HUES64 (cell line): ENCODE measurements at regions not wholly inside any gene's neighbourhood (a gene's known extent, or its start where the extent isn't known, plus 50 kb on each side); places are given as distances from the start of the nearest gene placed in this dataset.

Experiments used
- H3K27ac ChIP-seq: 2 replicates; pipeline ENCODE4 v1.7.0; 2013; ENCODE audit warnings: low read depth, low read length, inconsistent platforms
- H3K27me3 ChIP-seq: 2 replicates; pipeline ENCODE4 v1.6.1; 2013; ENCODE audit warnings: mild to moderate bottlenecking, low read length; ENCODE audit not compliant: insufficient read depth
- H3K36me3 ChIP-seq: 2 replicates; pipeline ENCODE4 v1.6.1; 2013; ENCODE audit warnings: mild to moderate bottlenecking, low read length; ENCODE audit not compliant: insufficient read depth
- H3K4me1 ChIP-seq: 2 replicates; pipeline ENCODE4 v1.6.1; 2013; ENCODE audit warnings: mild to moderate bottlenecking, low read length, moderate library complexity; ENCODE audit not compliant: insufficient read depth
- H3K4me3 ChIP-seq: 2 replicates; pipeline ENCODE4 v1.5.1; 2013; ENCODE audit warnings: mild to moderate bottlenecking, low read length, moderate library complexity
- H3K9ac ChIP-seq: 2 replicates; pipeline ENCODE4 v1.6.1; 2013; ENCODE audit warnings: mild to moderate bottlenecking, low read depth, low read length
- H3K9me3 ChIP-seq: 2 replicates; pipeline ENCODE4 v1.6.1; 2013; ENCODE audit warnings: low read depth, low read length; ENCODE audit not compliant: insufficient read depth
- WGBS: fragments of 150-250, 120-280 bp; methylation state at CpG from one replicate; pipeline ENCODE4 v1.1.7; 2013; ENCODE audit warnings: missing lambda C conversion rate; 5-methylcytosine and 5-hydroxymethylcytosine counted together

DNA sequence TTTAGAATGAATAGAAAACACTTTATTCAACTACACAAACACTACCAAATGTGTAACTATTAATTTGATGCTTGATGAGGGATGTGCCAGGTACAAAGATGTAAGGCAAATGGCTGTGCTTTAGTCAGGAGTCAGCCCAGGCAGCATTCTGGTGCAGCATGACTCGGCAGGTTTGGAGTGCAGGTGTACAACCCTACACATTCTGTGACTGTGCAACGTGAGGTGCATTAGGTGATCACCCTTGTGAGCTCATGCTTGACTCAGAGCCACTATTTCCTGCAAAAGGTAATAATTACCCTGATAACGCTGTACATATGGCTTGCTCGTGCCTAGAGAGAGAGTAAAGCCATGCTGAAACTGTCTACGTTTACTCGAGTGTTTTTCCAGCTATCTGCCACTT, 288.7 kb upstream of the DSEL start:
- WGBS: 95% methylated on average over 6 of the region's 6 CpGs
- H3K4me1 ChIP-seq: no peaks in the 10 kb centered on the region
- peaks cover 16% of the 10 kb centered on the region for H3K9me3 ChIP-seq
- H3K9ac ChIP-seq: no peak overlapping the region
- H3K4me3 ChIP-seq: no peak overlapping the region
- H3K27me3 ChIP-seq: no peaks in the 10 kb centered on the region
- no peak overlapping the region for H3K27ac ChIP-seq
- no peaks in the 10 kb centered on the region for H3K36me3 ChIP-seq

GRCh38 chr18:67794521-67794920, 278.0 kb upstream of the DSEL start:
- H3K27ac ChIP-seq: no peak overlapping the region
- WGBS: 98% methylated on average over 2 of the region's 2 CpGs

DNA sequence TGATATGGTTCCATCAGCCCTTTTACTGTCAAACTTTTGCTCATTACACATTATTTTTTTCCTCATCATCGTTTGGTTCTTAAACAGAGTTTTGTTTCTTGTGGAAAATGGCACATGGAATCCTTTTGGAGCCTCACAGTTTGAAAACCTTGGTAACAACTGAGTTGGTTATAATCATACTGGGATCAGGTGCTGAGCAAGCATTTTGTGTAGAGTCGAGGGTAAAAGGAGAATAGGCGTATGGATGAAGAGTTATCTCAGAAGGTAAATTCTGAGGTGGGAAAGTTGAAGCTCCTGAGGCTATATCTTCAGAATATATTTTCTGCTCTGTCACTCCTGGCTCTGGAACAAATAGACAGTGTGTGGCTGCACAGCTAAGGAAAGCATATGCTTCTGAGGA, 274.0 kb upstream of the DSEL start:
- Histone ChIP-seq H3K4me3 (no peak overlapping the region), H3K27ac (no peak overlapping the region), H3K9me3 (no peaks in the 10 kb centered on the region), H3K4me1 (no peaks in the 10 kb centered on the region), H3K36me3 (no peaks in the 10 kb centered on the region), H3K27me3 (no peaks in the 10 kb centered on the region), H3K9ac (no peak overlapping the region)
- WGBS: 91% methylated on average over 3 of the region's 3 CpGs

More at GRCh38 chr18:67794521-67794920, 278.0 kb upstream of the DSEL start:
- no peaks in the 10 kb centered on the region for H3K9me3 ChIP-seq
- H3K27me3 ChIP-seq: no peaks in the 10 kb centered on the region
- no peaks in the 10 kb centered on the region for H3K36me3 ChIP-seq
- H3K9ac ChIP-seq: no peak overlapping the region
- no peaks in the 10 kb centered on the region for H3K4me1 ChIP-seq
- H3K4me3 ChIP-seq: no peak overlapping the region

DNA sequence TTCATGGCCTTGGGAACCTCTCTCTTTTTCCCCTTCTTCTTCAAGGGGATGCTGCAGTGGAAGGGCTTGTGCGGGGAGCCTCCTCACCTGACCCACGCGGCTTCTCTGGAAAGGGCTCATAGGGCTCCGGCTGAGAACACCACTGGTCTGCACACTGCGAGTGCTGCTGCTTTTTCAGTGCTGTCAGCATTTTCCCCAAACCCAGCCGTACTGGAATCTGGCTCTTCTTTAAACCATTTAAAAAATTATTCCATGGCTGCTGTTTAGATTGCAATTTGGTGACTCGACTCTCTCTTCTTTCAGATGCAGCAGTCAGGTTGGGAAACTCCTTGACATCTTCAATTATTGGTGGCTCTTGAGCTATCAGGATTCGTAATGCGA, 272.6 kb upstream of the DSEL start:
- H3K36me3 ChIP-seq: no peaks in the 10 kb centered on the region
- H3K27ac ChIP-seq: no peak overlapping the region
- H3K9me3 ChIP-seq: no peaks in the 10 kb centered on the region
- WGBS: 93% methylated on average over 9 of the region's 9 CpGs
- H3K9ac ChIP-seq: no peak overlapping the region
- H3K4me3 ChIP-seq: no peak overlapping the region
- H3K4me1 ChIP-seq: no peaks in the 10 kb centered on the region
- H3K27me3 ChIP-seq: no peaks in the 10 kb centered on the region

GRCh38 chr18:67788310-67789164, 272.0 kb upstream of the DSEL start:
- 92% methylated on average over 12 of the region's 12 CpGs for WGBS
- Histone ChIP-seq H3K9ac (no peak overlapping the region), H3K27ac (no peak overlapping the region), H3K9me3 (no peaks in the 10 kb centered on the region), H3K36me3 (no peaks in the 10 kb centered on the region), H3K4me1 (no peaks in the 10 kb centered on the region), H3K27me3 (no peaks in the 10 kb centered on the region), H3K4me3 (no peak overlapping the region)

DNA sequence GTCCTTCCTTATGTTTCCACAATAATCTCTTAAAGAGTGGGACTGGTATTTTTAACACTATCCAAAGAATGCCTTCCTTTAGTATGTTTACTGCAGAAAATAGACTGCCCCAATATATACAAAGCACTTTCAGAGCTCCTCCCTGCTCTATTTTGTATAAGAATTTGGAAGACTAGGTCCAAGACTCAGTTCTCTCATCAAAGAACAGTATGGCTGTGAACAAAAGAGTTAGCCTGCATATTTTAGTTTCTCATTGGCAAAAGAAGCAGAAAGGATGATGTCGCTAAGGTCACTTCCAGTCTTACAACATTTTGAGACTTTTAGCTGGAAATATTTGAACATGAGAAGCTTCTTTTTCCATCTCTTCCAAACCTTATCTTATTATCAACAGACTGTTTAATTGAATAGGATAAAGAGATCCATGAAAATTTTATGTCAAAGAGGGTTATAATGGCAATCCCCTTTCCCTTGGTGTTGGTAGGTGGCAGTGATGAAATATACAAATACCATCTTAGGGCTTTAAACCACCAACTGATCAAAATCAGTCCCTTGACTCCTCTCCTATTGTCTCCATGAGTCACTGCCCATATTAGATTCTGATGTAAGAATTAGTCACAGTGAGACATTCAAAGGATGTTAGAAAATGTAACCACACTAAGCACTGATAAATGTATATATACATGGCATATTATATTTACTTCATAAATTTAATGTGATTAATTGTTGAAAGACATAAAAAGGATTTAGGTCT, 266.9 kb upstream of the DSEL start:
- Histone ChIP-seq H3K9ac (no peak overlapping the region), H3K27me3 (no peaks in the 10 kb centered on the region), H3K9me3 (no peaks in the 10 kb centered on the region), H3K4me1 (no peaks in the 10 kb centered on the region), H3K4me3 (no peak overlapping the region), H3K36me3 (no peaks in the 10 kb centered on the region), H3K27ac (no peak overlapping the region)
- WGBS: 67% methylated on average over 1 of the region's 1 CpG

GRCh38 chr18:67778016-67778415, 261.5 kb upstream of the DSEL start:
- H3K4me1 ChIP-seq: no peaks in the 10 kb centered on the region
- no peaks in the 10 kb centered on the region for H3K27me3 ChIP-seq
- no peak overlapping the region for H3K27ac ChIP-seq
- H3K9ac ChIP-seq: no peak overlapping the region
- no peaks in the 10 kb centered on the region for H3K36me3 ChIP-seq
- no peak overlapping the region for H3K4me3 ChIP-seq
- H3K9me3 ChIP-seq: no peaks in the 10 kb centered on the region
- 92% methylated on average over 2 of the region's 3 CpGs for WGBS

- no peak overlapping the region for H3K27ac ChIP-seq
- WGBS: 88% methylated on average over 2 of the region's 3 CpGs
- H3K9me3 ChIP-seq: no peaks in the 10 kb centered on the region
- no peaks in the 10 kb centered on the region for H3K4me1 ChIP-seq
- H3K36me3 ChIP-seq: no peaks in the 10 kb centered on the region
- H3K27me3 ChIP-seq: no peaks in the 10 kb centered on the region
- no peak overlapping the region for H3K4me3 ChIP-seq
- H3K9ac ChIP-seq: no peak overlapping the region
These were observed 260.4 kb upstream of the DSEL start for GRCh38 chr18:67776929-67777328.

DNA sequence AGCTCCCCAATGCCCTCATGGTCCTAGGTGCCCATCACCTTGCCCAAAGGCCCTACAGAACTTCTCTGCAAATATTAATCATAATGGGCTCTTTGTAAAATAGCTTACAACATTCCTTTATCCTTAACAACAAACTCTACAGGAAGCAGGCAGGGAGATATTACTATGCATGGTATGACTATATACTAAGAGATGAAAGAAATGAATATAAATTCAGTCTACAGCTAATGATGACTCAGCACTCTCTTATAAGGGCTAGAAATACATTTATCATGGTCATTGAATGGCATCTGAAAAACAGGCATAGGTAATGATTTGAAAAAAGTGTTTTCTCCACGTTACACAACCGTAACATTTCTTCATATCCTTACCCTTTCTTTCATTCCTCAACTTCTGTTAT, 254.8 kb upstream of the DSEL start:
- H3K9ac ChIP-seq: no peak overlapping the region
- H3K9me3 ChIP-seq: no peaks in the 10 kb centered on the region
- no peak overlapping the region for H3K27ac ChIP-seq
- no peak overlapping the region for H3K4me3 ChIP-seq
- 0 out of 2 replicates have a peak, but pooled peaks cover 4% of the 10 kb centered on the region for H3K4me1 ChIP-seq
- no peaks in the 10 kb centered on the region for H3K27me3 ChIP-seq
- 97% methylated on average over 2 of the region's 2 CpGs for WGBS
- no peaks in the 10 kb centered on the region for H3K36me3 ChIP-seq

DNA sequence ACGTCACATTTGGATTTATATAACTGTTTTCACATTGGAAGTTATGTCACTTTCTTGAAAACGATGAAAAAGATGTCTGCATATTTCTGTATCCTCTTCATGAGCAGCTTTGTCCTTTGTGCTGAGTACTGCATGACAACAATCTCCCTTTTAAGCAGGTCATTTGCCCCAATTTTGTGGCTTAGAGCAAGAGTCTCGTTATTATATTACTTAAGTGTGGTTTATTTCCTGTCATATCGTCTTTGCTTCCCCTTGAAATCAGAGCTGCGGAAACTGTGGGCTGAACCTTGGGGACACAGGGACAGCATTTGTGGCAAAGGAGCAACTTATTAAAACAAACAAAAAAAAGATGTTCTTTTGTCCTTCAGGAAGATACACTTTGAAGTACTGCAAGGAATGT, 254.0 kb upstream of the DSEL start:
- no peaks in the 10 kb centered on the region for H3K36me3 ChIP-seq
- 97% methylated on average over 5 of the region's 5 CpGs for WGBS
- 0 out of 2 replicates have a peak, but pooled peaks cover 4% of the 10 kb centered on the region for H3K4me1 ChIP-seq
- no peak overlapping the region for H3K4me3 ChIP-seq
- no peak overlapping the region for H3K27ac ChIP-seq
- H3K27me3 ChIP-seq: no peaks in the 10 kb centered on the region
- H3K9me3 ChIP-seq: no peaks in the 10 kb centered on the region
- H3K9ac ChIP-seq: no peak overlapping the region

DNA sequence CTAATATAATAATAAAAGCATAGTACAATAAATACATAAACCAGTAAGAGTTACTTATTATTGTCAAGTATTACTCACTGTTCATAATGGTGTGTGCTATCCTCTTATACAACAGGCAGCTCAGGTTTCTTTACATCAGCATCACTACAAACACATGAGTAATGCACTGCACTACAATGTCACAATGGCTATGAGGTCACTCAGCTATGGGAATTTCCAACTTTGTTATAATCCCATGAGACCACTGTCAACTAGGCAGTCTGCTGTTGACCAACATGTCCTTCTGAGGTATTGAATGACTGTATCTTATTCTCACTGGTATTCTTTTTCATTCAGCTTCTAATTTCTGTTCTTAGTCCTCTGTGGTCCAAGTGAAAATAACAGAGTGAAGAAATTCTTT, 250.4 kb upstream of the DSEL start:
- Histone ChIP-seq H3K9me3 (no peaks in the 10 kb centered on the region), H3K27me3 (no peaks in the 10 kb centered on the region), H3K4me3 (no peak overlapping the region), H3K27ac (no peak overlapping the region), H3K4me1 (0 out of 2 replicates have a peak, but pooled peaks cover 4% of the 10 kb centered on the region), H3K9ac (no peak overlapping the region), H3K36me3 (no peaks in the 10 kb centered on the region)
